ENCODE measurements at regions not wholly inside any gene's neighbourhood (a gene's known extent, or its start where the extent isn't known, plus 50 kb on each side); places are given as distances from the start of the nearest gene placed in this dataset.

- Histone ChIP-seq H3K27ac (no peak overlapping the region), H3K9me3 (no peaks in the 10 kb centered on the region), H3K36me3 (no peaks in the 10 kb centered on the region), H3K27me3 (no peaks in the 10 kb centered on the region), H3K4me3 (no peak overlapping the region), H3K4me1 (ENCODE audit: insufficient read depth) (no peaks in the 10 kb centered on the region)
- WGBS, 3 donors: 38 to 70% (median 41%) methylated on average over 2 of the region's 2 CpGs
- TF ChIP-seq POLR2A (IDR thresholded peaks at IDR 0.05): no peak
- TF ChIP-seq EP300 (IDR thresholded peaks at IDR 0.05): no peak
- TF ChIP-seq CTCF (IDR thresholded peaks at IDR 0.05): no peak
- no peak for DNase-seq
- intact Hi-C loops (cut with DNase I): loop anchor here in 1 of 4 donors (2.0 kb wide), 1 partner anchor 39 kb away; no protein-coding TSS in a partner anchor
Measured at GRCh38 chr5:5043346-5043745, 96.8 kb upstream of the ADAMTS16 start.

- intact Hi-C loops (cut with DNase I): no loop called here
- Histone ChIP-seq H3K36me3 (no peaks in the 10 kb centered on the region), H3K4me1 (ENCODE audit: insufficient read depth) (no peaks in the 10 kb centered on the region), H3K27me3 (no peaks in the 10 kb centered on the region), H3K9me3 (no peaks in the 10 kb centered on the region), H3K27ac (no peak overlapping the region), H3K4me3 (no peak overlapping the region)
- no peak for DNase-seq
- WGBS, 3 donors: 62 to 63% (median 62%) methylated on average over 3 of the region's 3 CpGs
- TF ChIP-seq CTCF (IDR thresholded peaks at IDR 0.05) (no peak), EP300 (IDR thresholded peaks at IDR 0.05) (no peak), POLR2A (IDR thresholded peaks at IDR 0.05) (no peak)
Measured at GRCh38 chr5:5044247-5044840, 95.8 kb upstream of the ADAMTS16 start.

GRCh38 chr5:5046680-5047502, 93.2 kb upstream of the ADAMTS16 start:
- intact Hi-C loops (cut with DNase I): no loop called here
- 81 to 85% (median 82%) methylated on average over 6 of the region's 6 CpGs for WGBS, 3 donors
- H3K36me3 ChIP-seq: no peaks in the 10 kb centered on the region

GRCh38 chr5:5050801-5051200, 89.3 kb upstream of the ADAMTS16 start:
- H3K27ac ChIP-seq: no peak overlapping the region
- TF ChIP-seq POLR2A (IDR thresholded peaks at IDR 0.05) (no peak), EP300 (IDR thresholded peaks at IDR 0.05) (no peak), CTCF (IDR thresholded peaks at IDR 0.05) (no peak)
- no peak for DNase-seq
- no peak overlapping the region for H3K4me3 ChIP-seq
- intact Hi-C loops (cut with DNase I): no loop called here
- no peaks in the 10 kb centered on the region for H3K4me1 ChIP-seq (ENCODE audit: insufficient read depth)
- 59 to 73% (median 61%) methylated on average over 3 of the region's 3 CpGs for WGBS, 3 donors
- H3K27me3 ChIP-seq: no peaks in the 10 kb centered on the region
- H3K36me3 ChIP-seq: no peaks in the 10 kb centered on the region
- H3K9me3 ChIP-seq: no peaks in the 10 kb centered on the region

More at GRCh38 chr5:5046680-5047502, 93.2 kb upstream of the ADAMTS16 start:
- Histone ChIP-seq H3K27ac (no peak overlapping the region), H3K4me3 (no peak overlapping the region), H3K4me1 (ENCODE audit: insufficient read depth) (no peaks in the 10 kb centered on the region), H3K27me3 (no peaks in the 10 kb centered on the region), H3K9me3 (no peaks in the 10 kb centered on the region)
- TF ChIP-seq CTCF (IDR thresholded peaks at IDR 0.05) (no peak), EP300 (IDR thresholded peaks at IDR 0.05) (no peak), POLR2A (IDR thresholded peaks at IDR 0.05) (no peak)
- DNase-seq: no peak

All from ovary (tissue), 7 donors.